NCI-H187 treated with DMSO at 0.1 percent for 48 hours (cell line): ENCODE measurements at regions not wholly inside any gene's neighbourhood (a gene's known extent, or its start where the extent isn't known, plus 50 kb on each side); places are given as distances from the start of the nearest gene placed in this dataset.
"Not testable (repeated sequence)": the region's sequence is repeated elsewhere in the genome, so short reads cannot be mapped to it uniquely, and the experiment has no call there.

Experiments
- DNase-seq: peaks from one replicate; lab custom pipeline; 2025; lab: John Stamatoyannopoulos, UW

- DNase-seq, result no peak
Observed at GRCh38 chr10:130261766-130262165, 125.6 kb downstream of the GLRX3 start.

- DNase-seq, result no peak
Observed at GRCh38 chr10:130263289-130263688, 127.1 kb downstream of the GLRX3 start.

GRCh38 chr10:130265542-130265941 lies 129.4 kb downstream of the GLRX3 start:
- DNase-seq, result no peak

- no peak for DNase-seq
Observed at GRCh38 chr10:130282492-130283218, 146.5 kb downstream of the GLRX3 start.

GRCh38 chr10:130283219-130283545 lies 147.0 kb downstream of the GLRX3 start:
- DNase-seq, result no peak

- not testable (repeated sequence) for DNase-seq
Observed at GRCh38 chr10:130295761-130296160, 159.6 kb downstream of the GLRX3 start.

GRCh38 chr10:130300608-130301020 lies 164.4 kb downstream of the GLRX3 start:
- no peak for DNase-seq

- no peak for DNase-seq
Observed at GRCh38 chr10:130301021-130301892, 165.1 kb downstream of the GLRX3 start.

- DNase-seq, result no peak
Observed at GRCh38 chr10:130326954-130327353, 190.8 kb downstream of the GLRX3 start.

- no peak for DNase-seq
Observed at GRCh38 chr10:130329792-130330191, 193.6 kb downstream of the GLRX3 start.

- no peak for DNase-seq
Observed at GRCh38 chr10:130333185-130333584, 197.0 kb downstream of the GLRX3 start.

- DNase-seq, result no peak
Observed at GRCh38 chr10:130335336-130335735, 199.1 kb downstream of the GLRX3 start.

- no peak for DNase-seq
Observed at GRCh38 chr10:130336617-130337304, 200.6 kb downstream of the GLRX3 start.

GRCh38 chr10:130337305-130337640 lies 201.1 kb downstream of the GLRX3 start:
- no peak for DNase-seq

GRCh38 chr10:130337696-130338635 lies 201.8 kb downstream of the GLRX3 start:
- DNase-seq, result no peak

GRCh38 chr10:130338636-130339024 lies 202.4 kb downstream of the GLRX3 start:
- DNase-seq, result no peak

- DNase-seq, result no peak
Observed at GRCh38 chr10:130339091-130339490, 202.9 kb downstream of the GLRX3 start.

- no peak for DNase-seq
Observed at GRCh38 chr10:130339911-130340310, 203.7 kb downstream of the GLRX3 start.

- DNase-seq, result no peak
Observed at GRCh38 chr10:130340816-130341215, 204.6 kb downstream of the GLRX3 start.

- no peak for DNase-seq
Observed at GRCh38 chr10:130341356-130341755, 205.2 kb downstream of the GLRX3 start.

- DNase-seq, result peak; percentile 40
Observed at GRCh38 chr10:130345728-130346127, 209.5 kb downstream of the GLRX3 start.

GRCh38 chr10:130350996-130351395 lies 214.8 kb downstream of the GLRX3 start:
- no peak for DNase-seq
